Suprapubic skin (tissue), 3 donors: ENCODE measurements at regions not wholly inside any gene's neighbourhood (a gene's known extent, or its start where the extent isn't known, plus 50 kb on each side); places are given as distances from the start of the nearest gene placed in this dataset.

Experiments used
- POLR2A ChIP-seq, 2 donors: fragments of 450-650 bp; IDR thresholded peaks; one replicate each; pipeline ENCODE4 v1.6.1; 2017; ENCODE audit warnings: antibody characterized with exemption in 2 of 2, mild to moderate bottlenecking in 2 of 2, moderate library complexity in 2 of 2
- TF ChIP-seq, protein P1 (sequence below), 2 donors: fragments of 200-600 bp in 1 of 2; fragments of 450-650 bp in 1 of 2; sonication (generic) in 1 of 2; IDR thresholded peaks; one replicate each; pipeline ENCODE4 v1.5.1; 2016 to 2019; ENCODE audit warnings: antibody characterized with exemption in 2 of 2, mild to moderate bottlenecking in 1 of 2, moderate library complexity in 1 of 2

DNA sequence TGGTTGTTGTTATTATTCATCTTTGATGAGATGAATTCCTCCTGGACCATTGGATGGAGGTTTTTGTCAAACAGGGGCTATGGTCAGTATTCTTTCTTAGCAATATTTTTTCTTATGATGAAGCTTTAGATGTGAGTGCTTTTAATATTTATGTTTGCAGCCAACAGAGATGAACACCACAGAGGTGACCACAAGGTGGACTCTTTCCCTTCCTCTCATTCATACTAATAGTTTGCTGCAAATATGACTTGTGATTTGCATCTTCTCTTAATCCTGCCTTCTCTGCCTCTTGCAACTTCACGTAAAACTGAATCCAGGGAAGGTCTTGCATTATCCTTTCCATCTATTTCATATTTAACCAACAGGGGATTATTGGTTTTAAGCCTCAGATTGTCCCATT, 473.1 kb upstream of the UBE2E2 start:
- TF ChIP-seq, protein P1, sequence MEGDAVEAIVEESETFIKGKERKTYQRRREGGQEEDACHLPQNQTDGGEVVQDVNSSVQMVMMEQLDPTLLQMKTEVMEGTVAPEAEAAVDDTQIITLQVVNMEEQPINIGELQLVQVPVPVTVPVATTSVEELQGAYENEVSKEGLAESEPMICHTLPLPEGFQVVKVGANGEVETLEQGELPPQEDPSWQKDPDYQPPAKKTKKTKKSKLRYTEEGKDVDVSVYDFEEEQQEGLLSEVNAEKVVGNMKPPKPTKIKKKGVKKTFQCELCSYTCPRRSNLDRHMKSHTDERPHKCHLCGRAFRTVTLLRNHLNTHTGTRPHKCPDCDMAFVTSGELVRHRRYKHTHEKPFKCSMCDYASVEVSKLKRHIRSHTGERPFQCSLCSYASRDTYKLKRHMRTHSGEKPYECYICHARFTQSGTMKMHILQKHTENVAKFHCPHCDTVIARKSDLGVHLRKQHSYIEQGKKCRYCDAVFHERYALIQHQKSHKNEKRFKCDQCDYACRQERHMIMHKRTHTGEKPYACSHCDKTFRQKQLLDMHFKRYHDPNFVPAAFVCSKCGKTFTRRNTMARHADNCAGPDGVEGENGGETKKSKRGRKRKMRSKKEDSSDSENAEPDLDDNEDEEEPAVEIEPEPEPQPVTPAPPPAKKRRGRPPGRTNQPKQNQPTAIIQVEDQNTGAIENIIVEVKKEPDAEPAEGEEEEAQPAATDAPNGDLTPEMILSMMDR (IDR thresholded peaks at IDR 0.05): no peak
- TF ChIP-seq POLR2A (IDR thresholded peaks at IDR 0.05): no peak
